Ascending aorta (tissue), 2 donors: ENCODE measurements at regions not wholly inside any gene's neighbourhood (a gene's known extent, or its start where the extent isn't known, plus 50 kb on each side); places are given as distances from the start of the nearest gene placed in this dataset.

Experiments
- DNase-seq, 2 donors: peaks; one replicate each; pipeline ENCODE4 v3.0.0-alpha.2; 2019; ENCODE audit warnings: low spot score in 2 of 2
- H3K27ac ChIP-seq, 2 donors: fragments of 200-600 bp; sonication (generic); one replicate each; pipeline ENCODE4 v1.5.1; 2016 to 2017; ENCODE audit warnings: mild to moderate bottlenecking in 1 of 2
- H3K27me3 ChIP-seq: fragments of 200-600 bp; sonication (generic); one replicate; pipeline ENCODE4 v1.5.1; 2017
- H3K36me3 ChIP-seq, 2 donors: fragments of 200-600 bp; sonication (generic); one replicate each; pipeline ENCODE4 v1.5.1; 2016
- H3K4me1 ChIP-seq, 2 donors: fragments of 200-600 bp; sonication (generic); one replicate each; pipeline ENCODE4 v1.5.1; 2016 to 2017; ENCODE audit warnings: mild to moderate bottlenecking in 1 of 2
- H3K4me3 ChIP-seq, 2 donors: fragments of 200-600 bp; sonication (generic); one replicate each; pipeline ENCODE4 v1.5.1; 2016 to 2017; ENCODE audit warnings: mild to moderate bottlenecking in 1 of 2
- H3K9me3 ChIP-seq, 2 donors: fragments of 200-600 bp; sonication (generic); one replicate each; pipeline ENCODE4 v1.5.1; 2016
- intact Hi-C: fragments of 100-400 bp; cut with DNase I; formaldehyde crosslinking; loops from one replicate; pipeline ENCODE4 v1.15.1; 2023
- TF ChIP-seq, protein P1 (sequence below), 3 experiments: fragments of 200-600 bp in 2 of 3; fragments of 450-650 bp in 1 of 3; sonication (generic) in 2 of 3; IDR thresholded peaks; one replicate each; pipeline ENCODE4 v1.5.1; 2016 to 2019; ENCODE audit warnings: antibody characterized with exemption in 3 of 3, mild to moderate bottlenecking in 1 of 3, moderate library complexity in 1 of 3

DNA sequence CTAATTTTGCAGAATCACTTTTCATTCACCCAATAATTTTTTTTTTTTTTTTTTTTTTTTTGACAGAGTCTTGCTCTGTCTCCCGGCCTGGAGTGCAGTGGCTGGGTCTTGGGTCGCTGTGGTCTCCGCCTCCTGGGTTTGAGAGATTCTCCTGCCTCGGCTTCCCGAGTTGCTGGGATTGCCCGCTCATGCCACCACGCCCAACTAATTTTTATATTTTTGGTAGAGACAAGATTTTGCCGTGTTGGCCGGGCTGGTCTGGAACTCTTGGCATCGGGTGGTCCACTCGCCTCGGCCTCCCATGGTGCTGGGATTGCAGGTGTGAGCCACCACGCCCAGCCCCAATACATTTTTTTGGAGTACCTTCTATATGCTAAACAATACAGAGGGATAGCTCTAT, 1120.0 kb upstream of the ATXN8OS start:
- H3K9me3 ChIP-seq, result no peaks in the 10 kb centered on the region
- TF ChIP-seq, protein P1, sequence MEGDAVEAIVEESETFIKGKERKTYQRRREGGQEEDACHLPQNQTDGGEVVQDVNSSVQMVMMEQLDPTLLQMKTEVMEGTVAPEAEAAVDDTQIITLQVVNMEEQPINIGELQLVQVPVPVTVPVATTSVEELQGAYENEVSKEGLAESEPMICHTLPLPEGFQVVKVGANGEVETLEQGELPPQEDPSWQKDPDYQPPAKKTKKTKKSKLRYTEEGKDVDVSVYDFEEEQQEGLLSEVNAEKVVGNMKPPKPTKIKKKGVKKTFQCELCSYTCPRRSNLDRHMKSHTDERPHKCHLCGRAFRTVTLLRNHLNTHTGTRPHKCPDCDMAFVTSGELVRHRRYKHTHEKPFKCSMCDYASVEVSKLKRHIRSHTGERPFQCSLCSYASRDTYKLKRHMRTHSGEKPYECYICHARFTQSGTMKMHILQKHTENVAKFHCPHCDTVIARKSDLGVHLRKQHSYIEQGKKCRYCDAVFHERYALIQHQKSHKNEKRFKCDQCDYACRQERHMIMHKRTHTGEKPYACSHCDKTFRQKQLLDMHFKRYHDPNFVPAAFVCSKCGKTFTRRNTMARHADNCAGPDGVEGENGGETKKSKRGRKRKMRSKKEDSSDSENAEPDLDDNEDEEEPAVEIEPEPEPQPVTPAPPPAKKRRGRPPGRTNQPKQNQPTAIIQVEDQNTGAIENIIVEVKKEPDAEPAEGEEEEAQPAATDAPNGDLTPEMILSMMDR (IDR thresholded peaks at IDR 0.05), result no peak
- no peak overlapping the region for H3K27ac ChIP-seq
- H3K36me3 ChIP-seq, result no peaks in the 10 kb centered on the region
- H3K27me3 ChIP-seq, result no peaks in the 10 kb centered on the region
- no peak for DNase-seq
- no peaks in the 10 kb centered on the region for H3K4me1 ChIP-seq
- no peak overlapping the region for H3K4me3 ChIP-seq
- intact Hi-C loops, result no loop called here

DNA sequence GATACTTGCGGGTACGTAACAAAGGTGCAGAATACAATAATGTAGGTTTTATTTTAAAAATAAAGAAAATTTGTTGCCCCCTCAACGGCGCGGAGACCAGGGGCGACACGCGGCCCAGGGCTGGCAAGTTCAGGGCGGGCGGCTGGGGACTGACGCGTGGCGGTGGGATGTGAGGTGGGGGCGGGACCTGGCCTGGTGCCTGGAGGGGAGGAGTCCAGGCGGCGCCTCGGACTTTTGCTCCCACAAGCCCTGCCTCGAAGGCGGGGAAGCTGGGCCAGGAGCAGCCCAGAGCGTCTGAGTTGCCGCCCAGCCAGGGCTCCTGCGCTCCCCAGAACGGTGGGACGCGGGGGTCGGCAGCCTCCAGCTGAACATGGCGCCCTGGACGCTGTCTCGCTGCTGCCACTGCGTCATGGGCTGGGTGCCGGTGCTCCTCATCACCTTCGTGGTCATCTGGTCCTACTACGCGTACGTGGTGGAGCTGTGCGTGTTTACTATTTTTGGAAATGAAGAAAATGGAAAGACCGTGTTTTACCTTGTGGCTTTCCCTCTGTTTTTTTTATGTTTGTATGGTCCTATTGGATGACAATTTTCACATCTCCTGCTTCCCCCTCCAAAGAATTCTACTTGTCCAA, 1122.8 kb upstream of the ATXN8OS start:
- Histone ChIP-seq H3K27me3 (no peaks in the 10 kb centered on the region), H3K9me3 (no peaks in the 10 kb centered on the region), H3K27ac (no peak overlapping the region), H3K4me3 (no peak overlapping the region), H3K36me3 (no peaks in the 10 kb centered on the region), H3K4me1 (no peaks in the 10 kb centered on the region)
- intact Hi-C loops, result no loop called here
- DNase-seq, result no peak
- TF ChIP-seq, protein P1 (IDR thresholded peaks at IDR 0.05), result no peak

DNA sequence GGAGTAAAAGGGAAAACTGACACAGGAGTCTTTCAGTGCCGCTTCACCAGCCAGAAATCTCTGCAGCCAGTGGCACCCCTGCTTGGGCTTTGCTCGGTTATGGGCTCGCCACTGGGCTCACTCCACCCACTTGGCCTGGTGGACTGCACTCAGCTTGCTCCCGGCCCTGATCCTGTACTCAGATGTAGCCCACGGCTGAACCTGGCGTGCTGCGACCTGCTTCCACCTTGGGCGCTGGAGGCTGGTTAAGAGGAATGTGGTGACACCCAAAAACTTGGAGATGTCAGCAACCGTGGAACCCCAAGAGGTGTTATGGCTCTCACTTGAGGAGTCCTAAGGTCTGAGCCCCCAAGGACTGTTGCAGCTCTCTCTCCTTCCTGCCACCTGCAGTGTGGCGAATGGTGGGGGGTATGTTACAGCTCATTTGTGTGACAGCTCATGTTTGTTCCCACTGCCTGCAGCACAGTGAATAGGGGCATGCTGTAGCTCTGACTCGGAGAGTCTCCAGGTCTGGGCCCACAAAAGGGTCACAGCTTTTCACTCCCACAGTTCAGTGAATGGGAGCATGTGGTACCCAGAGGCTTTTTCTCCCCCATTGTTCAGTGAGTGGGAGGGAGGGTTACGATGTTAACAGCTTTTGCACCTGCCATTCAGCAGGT, 1124.5 kb upstream of the ATXN8OS start:
- Histone ChIP-seq H3K36me3 (no peaks in the 10 kb centered on the region), H3K9me3 (no peaks in the 10 kb centered on the region), H3K27ac (no peak overlapping the region), H3K4me3 (no peak overlapping the region), H3K27me3 (no peaks in the 10 kb centered on the region), H3K4me1 (no peaks in the 10 kb centered on the region)
- intact Hi-C loops, result no loop called here
- DNase-seq, result no peak
- TF ChIP-seq, protein P1 (IDR thresholded peaks at IDR 0.05), result no peak

DNA sequence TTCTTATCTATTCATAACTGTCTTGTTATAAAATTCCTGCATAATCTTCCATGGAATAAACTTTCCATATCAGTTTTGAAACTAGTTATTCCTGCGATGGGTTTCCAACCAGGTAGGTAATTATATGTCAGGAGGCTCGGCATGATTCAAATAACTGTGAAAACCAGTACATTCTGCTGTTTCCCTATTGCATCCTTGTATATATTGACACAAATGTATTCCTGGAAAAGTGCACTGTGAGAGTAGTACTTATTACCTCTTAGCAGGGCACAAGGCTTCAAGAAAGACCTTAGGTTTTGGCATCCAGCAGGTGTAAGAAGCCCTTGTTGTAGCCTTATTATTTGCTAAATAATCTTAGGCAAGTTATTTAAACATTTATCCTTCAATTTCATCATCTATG, 1131.3 kb upstream of the ATXN8OS start:
- Histone ChIP-seq H3K36me3 (no peaks in the 10 kb centered on the region), H3K4me1 (no peaks in the 10 kb centered on the region), H3K9me3 (no peaks in the 10 kb centered on the region), H3K4me3 (no peak overlapping the region), H3K27me3 (no peaks in the 10 kb centered on the region), H3K27ac (no peak overlapping the region)
- intact Hi-C loops, result no loop called here
- no peak for DNase-seq
- TF ChIP-seq, protein P1 (IDR thresholded peaks at IDR 0.05), result no peak

DNA sequence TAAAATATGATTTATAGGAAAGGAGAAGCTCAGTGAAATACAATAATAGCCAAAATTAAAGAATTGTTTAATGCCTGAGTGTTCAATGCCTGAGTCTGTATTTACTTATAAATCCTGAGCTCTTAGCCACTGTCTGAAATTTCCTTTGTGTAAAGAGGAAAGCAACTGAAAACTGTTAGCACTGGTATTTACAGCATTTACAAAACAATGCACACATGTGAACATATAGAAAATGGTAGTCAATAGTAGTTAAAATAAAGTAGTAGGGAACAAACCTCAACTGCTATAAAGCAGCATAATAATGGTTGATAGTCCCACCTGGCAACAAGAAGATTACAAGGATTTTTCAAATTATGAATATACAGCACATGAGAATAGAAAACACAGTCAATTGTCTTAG, 1137.1 kb upstream of the ATXN8OS start:
- H3K4me3 ChIP-seq, result no peak overlapping the region
- TF ChIP-seq, protein P1 (IDR thresholded peaks at IDR 0.05), result no peak
- H3K9me3 ChIP-seq, result no peaks in the 10 kb centered on the region
- no peak overlapping the region for H3K27ac ChIP-seq
- H3K36me3 ChIP-seq, result no peaks in the 10 kb centered on the region
- DNase-seq, result no peak
- intact Hi-C loops, result no loop called here
- H3K27me3 ChIP-seq, result no peaks in the 10 kb centered on the region
- H3K4me1 ChIP-seq, result no peaks in the 10 kb centered on the region
